Activated CD4-positive, CD25-positive, alpha-beta regulatory T cell treated with anti-CD3 and anti-CD28 coated beads, Interleukin-2, amount 50 U/mL, for 72 hours (primary cell): ENCODE measurements at regions not wholly inside any gene's neighbourhood (a gene's known extent, or its start where the extent isn't known, plus 50 kb on each side); places are given as distances from the start of the nearest gene placed in this dataset.

ENCODE experiments used
- DNase-seq: peaks from one replicate; pipeline ENCODE4 v3.0.0; 2021

DNA sequence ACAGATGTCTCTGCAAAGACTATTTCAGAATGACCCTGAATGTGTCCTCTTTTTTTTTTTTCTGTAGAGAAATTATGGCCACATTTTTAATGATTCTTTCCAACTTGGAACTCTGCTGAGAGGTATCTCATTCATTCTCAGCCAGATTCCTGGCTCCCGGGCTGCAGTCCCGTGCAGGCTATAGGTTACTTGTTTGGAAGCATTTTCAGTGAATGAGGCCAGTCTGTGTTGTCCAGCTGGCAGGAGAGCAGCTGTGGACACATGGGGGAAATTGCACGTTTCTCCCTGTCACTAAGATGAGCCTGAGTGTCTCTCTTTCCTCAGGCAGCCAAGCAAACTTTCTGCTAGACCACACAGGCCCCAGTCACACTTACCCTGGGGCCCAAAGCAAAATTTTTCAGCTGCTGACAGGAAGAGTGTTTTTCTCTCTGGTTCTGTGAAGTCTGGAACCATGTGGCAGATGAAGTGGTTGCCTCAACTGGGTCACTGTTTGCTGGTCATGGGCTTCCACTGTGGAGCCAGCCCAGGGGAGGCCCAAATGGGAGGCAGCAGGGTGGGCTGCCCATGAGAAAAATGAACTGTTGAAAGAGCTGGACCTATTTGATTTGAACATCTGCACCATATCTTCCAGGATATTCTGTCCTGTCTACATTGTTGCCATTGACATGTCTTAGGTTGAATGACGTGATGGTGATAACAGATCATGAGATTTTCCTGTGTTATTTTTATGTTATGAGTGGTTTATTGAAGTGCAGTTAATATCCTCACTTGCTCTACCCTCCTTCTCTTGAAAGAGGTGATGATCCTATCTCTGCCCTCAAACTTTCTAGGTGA, 431.2 kb downstream of the LPIN1 start:
- no peak for DNase-seq

DNA sequence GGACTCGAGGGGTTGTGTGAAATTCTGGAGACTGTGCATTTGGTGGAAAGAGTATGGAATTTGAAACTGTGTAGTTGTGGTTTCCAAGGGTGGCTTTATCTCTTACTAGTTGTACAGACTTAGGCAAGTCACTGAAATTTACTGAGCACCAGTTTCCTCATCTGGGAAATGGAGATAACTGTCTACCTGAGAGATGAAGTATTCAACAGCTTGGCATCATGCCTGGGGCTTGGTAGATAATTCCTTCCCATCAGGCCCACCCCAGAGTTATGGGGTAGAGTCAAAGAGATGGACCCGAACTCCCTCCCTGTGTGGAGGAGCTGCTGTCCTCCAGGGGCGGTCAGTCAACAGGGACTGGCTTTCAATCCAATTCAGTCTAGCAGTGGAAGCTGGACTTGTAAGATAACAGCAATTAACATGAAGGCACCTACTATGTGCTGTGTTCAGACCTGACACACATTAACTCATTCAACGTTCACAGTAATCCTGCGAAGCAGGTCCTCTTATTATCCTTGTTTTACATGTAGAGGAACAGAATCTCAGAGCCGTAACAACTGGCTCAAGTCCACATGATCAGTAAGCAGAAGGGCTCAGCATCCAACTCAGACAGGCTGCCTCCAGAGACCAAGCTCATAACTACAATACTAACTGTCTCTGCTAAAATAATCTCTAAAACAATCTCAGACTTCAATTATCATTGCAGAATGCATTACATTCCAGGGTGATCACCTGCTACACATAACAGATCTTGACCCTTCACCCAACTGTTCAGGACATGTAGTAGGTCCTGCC, 432.1 kb downstream of the LPIN1 start:
- no peak for DNase-seq

DNA sequence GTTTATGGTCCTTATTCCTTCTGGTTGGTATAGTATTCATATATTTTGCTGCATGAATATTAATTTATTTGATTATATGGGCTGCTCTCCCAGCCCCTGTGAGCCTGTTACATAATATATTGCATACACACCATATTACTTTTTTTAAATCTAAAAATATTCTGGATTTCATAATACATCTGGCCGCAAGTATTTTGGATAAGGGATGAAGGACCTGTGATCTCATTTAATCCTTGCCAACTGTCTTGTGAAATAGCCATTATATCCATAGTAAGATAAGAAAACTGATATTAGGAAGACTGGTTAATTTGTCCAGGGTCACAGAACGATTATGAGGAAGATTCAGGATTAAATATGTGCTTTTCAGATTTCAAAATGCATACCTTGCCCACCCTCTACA, 433.6 kb downstream of the LPIN1 start:
- no peak for DNase-seq

DNA sequence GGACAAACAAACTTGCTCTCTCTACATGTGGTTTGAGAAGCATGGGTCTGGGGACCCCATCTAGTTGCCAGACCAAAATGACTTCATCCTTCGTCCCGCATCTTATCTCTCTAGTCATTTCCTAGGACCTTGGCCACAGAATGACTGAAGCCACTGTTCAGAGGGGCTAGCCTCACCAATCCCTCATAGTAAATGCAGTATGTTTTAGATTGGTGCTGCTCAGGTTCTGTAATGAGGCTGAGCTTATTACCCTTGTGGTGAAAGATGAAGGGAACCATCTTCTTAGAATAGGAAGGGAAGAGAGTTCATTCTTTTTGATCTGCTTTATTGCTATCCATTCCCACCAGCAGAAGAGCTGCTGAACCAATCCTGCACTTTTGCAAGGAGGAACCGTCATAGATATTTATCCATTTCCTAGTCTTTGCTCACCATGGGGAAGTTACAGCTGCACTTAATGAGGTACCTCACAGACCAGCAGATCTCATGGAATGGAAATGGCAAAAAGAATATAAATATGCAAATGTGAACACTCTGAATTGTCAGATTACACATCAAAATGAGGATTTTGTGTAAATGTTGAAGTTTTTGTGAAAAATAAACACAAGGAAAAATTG, 436.7 kb downstream of the LPIN1 start:
- DNase-seq: no peak

DNA sequence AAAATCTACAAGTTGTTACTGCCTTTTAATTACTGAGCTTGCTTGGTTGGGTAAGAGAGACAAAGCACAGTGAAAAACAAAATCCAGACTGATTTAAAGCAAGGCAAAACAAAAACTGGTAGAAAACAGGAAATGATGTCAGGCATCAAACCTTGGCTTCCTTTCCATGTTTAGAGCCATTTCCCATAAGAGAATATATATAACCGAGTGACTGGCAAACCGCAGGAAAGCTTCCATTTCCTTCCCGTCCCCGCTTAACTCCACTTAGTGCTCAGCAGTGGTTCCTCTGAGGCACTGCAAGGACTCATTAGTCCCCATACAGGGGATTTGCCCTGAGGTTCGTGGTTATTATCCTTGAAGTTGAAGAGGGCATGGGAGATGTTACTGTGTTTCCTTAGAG, 446.3 kb downstream of the LPIN1 start:
- no peak for DNase-seq

DNA sequence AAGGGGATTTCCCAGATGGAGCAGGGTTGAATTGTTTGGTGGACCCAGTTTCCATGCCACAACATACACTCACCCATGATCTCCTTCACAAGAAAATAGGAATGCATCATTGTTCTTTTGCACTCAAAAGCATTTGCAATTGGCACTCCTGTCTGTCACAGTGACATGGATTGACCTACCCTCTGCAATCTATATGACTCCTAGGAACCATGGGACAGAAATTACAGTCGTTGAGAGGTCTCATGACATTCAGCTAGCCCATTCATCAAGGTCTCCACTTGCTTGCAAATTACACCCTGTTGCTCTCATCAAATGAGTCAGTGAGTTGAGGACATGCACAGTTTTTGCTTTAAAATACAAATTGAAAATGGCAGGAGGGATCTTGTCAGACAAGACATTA, 448.5 kb downstream of the LPIN1 start:
- no peak for DNase-seq

DNA sequence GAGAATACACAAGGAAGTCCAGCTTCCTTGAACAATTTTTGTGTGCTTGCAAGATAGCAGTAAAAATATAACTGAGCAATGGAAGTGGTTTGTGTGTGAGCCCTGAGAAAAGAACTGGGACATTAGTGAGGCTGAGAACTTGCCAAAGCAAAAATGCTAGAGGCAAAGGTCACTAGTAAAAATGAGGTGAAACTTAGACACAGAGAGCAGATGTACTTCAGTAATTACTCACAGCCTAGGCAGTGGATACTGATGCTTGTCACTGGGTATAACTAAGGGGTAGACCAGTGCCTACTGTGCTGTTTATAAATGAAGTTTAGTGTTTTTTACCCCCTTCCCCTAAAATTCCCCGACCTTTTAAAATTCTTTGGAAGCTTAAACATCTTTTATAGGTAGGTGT, 450.1 kb downstream of the LPIN1 start:
- no peak for DNase-seq

DNA sequence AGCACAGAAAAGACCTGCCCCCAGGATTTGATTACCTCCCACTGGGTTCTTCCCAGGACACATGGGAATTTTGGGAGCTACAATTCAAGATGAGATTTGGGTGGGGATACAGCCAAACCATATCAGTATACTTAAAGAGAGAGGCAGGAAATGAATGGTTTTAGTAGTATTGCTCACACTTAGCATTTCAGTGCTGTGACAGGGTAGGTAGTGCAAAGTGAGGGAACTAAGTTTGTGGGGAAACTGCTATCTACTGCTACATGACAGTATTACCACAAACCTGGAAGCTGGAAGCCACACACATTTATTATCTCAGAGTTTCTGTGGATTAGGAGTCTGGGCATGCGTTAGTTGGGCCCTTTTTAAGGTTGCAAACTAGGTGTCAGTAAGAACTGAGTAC, 450.7 kb downstream of the LPIN1 start:
- no peak for DNase-seq

DNA sequence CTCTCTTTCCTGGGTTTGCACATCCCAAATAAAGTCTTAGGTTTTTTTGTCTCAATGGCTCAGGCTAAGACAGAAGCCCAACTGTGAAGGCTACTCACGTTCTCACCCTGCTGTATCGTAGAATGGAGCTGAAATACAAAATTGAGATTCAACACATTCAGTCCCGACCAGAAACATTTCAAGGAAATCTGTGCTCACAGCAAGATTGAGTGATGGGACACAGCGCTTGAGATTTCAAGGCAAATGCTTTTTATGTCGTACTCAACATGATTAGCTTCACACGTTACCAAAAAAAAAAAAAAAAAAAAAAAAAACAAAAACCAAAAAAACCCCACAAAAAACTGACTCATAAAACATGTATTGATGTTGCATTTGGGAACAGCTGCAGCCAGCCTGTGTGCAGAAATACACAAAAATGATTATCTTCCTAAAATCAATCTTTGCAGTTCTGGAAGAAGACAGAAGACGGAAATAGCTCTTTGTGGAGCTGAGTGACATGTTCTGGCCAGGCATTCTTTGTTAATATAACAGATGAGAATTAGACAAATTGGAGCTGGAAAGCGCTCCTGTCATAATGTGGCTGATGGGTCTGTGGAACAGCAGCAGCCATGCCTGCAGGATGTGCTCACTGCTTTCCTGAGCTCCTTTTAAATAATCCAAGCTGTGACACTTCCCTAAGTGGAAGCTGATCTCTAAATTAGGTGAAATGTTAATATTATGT, 453.2 kb downstream of the LPIN1 start:
- no peak for DNase-seq

DNA sequence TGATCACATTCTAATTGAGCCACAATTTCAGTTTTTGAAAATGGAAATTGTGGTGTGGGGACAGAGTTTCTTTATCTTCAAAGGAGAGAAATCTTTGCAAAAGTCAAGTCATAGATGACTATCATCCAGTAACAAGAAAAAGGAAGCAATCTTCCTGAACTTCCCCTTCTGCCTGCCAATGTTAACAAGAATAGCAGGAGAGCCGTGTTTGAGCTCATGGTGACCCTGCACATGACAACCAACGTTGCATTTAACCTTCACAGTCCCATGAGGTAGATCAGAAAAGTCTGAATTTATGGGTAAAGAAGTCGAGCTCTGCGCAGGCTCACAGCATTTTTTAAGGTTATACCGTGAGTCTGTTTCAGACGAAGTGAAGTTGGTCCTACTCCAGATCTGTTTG, 454.9 kb downstream of the LPIN1 start:
- no peak for DNase-seq

DNA sequence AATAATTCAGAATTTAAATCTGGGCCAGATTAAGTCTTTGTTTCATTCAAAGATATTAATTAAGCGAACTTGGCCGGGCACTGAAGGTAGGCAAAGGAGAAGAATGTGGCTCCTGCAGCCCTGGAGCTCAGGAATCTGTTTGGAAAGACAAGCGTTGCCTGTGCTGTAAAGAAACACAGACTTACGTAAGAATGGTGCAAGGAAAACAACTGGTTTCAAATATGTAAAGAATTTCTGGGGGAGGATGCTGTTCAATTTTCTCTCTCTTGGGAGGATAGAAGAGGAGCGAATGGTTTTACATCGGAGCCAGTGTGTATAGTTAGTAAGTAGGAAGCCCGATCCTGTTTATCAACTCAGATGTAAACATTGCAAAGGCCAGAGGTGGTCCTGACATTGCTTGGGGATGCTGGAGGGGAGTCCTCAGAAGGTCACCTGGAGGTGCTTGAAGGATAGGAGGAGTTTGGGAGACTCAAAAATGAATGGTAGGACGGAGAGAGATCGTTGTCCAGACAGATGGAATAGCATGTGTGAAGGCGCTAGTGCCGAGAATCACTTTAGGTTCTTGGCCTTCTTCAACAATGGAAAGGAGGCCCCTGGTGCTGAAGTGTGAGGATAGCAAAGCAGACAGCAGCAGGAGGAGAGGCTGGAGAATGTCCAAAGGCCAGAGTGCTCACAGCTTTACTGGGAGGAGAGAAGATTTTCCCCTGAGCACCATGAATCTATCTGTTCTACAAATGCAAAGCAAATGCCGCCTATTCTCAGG, 456.1 kb downstream of the LPIN1 start:
- no peak for DNase-seq

DNA sequence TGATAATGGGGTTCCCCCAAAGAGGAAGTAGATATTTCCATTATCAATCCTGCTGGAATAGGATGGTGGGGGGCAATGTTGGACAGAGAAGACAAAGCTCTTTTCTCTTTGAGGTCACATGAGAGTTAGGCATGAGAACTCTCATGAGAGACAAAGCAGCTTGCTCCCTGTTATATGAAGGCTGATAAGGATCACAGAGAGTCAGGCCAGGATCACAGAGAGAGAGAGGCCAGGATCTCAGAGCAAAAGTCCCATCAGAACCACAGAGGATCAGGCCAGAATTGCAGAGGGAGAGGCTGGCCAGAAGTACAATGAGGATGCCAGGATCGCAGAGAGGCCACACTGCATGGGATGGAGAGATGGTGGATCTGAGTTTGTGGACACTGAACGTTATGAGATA, 457.1 kb downstream of the LPIN1 start:
- DNase-seq: no peak

DNA sequence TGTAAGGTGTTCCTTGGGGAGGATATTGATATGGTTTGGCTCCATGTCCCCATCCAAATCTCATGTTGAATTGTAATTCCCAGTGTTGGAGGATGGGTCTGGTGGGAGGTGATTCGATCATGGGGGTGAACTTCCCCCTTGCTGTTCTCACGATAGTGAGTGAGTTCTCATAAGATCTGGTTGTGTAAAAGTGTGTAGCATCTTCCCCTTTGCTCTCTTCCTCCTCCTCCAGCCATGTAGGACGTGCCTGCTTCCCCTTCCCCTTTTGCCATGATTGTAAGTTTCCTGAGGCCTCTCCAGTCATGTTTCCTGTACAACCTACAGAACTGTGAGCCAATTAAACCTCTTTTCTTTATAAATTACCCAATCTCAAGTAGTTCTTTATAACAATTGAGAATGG, 458.7 kb downstream of the LPIN1 start:
- no peak for DNase-seq

DNA sequence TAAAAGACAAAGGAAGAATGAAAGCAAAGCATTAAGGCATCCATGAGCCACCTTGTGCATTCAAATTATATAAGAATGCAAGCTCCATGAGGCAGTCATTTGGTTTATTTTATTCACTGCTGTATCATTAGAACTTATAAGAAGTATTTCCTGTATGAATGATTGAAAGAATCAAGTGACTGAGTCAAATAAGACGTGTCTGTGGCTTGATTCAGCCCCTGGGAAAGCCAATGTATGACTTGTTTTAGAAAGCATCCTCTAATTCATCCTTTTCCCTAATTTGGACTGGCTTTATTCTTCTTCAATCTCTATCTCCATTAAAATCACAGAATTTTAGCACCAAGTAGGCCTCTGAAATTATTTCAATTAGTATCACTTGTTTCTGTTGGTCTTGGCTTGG, 461.1 kb downstream of the LPIN1 start:
- no peak for DNase-seq

DNA sequence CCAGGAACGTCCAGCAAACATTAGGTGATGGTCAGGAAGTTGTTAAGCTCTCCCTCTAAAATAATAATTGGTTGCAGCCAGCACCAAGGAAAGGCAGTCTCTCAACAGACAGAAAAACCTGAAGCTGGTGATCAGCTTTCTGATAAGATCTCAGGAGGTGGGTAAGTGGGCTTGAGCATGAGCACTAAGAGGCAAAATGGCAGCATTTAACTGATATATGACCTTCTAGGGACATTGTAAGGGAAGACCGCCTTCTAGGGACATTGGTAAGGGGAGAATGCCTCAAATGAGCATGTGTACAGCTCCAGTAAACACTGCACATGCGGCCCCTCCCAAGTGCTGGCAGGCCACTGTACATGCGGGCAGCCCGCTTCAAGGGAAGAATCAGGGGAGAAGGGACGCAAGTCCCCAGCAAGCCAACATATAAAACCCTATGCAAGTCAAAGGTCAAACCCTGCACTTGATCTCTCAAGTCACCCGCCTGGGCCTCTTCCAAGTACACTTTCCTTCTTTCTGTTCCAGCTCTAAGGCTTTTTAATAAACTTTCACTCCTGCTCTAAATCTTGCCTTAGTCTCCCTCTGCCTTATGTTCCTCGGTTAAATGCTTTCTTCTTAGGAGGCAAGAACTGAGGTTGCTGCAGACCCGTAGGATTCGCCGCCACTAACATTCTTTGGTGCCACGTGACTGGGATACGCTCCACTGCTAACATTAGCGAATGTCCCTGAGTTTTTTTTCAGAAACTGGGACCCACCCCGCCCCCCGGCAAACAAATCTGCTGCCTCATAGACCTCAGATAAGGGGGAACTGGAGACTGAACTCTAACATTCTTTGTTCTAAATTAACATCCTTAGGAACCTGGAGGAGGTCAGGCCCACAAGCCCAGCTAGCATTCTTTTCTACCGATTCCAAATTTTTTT, 463.8 kb downstream of the LPIN1 start:
- DNase-seq: no peak

DNA sequence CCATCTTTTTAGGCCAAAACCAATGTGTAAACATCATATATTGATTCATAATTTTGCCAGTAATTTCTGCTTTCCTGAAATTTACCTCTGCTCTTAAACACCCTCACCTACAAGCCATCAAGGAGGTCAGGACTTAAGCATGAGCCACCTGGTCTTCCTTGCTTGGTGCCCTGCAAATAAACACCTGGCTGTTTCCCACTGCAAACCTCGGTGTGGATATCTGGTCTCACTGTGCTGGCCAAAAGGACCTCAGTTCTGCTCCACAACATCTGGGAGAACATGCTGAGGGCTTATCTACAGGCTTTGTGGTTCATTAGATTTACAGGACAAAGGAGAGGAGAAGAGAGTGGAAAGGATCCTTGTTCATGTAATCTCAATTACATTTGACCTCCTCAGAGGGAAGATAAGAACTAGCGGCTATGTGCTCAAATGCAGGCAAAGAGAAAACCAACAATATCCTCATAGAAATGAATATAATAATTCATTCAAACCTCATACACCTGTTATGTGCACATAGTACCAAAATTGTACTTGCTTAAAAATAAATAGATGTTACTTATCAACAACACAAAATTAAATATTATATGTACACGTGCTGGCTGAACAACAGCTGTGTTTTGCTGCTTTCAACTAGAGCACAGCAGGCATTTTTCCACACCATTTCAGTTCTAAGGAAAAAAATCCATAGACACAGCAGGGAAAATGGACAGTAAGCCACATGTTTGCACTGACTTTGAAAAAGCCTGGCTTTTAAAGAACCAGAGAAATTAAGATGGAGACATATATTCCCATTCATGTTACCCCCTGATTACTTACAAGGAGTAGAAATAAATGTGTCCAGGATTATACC, 465.1 kb downstream of the LPIN1 start:
- DNase-seq: no peak

DNA sequence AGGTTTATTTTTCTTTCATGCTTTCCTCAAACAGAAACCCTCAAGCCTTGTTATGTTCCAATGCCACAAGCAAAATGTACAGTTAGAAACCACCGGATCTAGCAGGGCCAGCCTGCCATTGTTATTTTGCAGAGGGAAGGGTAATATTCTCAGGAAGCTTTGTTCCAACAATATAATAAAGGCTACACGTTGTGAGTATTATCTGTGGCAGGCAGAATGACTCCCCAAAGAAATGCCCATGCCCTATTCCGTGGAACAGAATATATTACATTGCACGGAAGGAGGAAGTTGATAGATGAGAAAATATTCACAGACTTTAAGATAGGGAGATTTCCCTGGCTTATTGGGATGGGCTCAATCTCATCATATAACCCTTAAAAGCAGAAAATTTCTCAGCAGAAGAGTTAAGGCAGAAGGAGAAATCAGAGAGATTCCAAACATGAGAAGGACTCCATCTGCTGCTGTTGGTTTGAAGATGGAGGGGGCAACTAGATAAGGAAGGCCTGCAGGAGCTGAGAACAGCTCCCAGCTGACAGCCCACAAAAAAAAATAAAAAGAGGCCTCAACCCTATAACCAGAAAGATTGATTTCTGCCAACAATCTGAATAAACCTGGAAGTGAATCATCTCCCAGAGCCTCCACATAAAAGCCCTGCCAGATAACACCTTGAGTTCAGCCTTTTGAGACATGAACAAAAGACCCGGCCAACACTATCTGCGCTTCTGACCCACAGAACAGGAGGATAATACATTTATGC, 466.6 kb downstream of the LPIN1 start:
- DNase-seq: no peak

DNA sequence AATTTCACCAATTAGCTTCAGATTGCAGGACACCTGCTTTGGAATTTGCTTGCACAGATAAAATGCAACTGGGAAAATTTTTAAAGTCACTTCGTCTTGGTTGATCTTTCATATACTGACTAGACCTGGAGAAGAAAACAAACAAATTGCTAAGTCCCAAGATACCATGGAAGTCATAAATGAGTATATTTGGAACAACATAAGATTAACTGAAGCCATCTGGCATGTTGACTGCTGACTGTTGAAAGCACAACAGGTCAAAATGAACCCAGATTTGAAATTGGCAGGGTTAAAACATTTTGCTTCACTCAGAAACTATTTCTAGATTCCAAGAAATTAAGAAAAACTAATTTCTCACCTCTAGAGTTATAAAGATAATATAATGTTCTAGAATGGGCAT, 470.7 kb downstream of the LPIN1 start:
- no peak for DNase-seq

DNA sequence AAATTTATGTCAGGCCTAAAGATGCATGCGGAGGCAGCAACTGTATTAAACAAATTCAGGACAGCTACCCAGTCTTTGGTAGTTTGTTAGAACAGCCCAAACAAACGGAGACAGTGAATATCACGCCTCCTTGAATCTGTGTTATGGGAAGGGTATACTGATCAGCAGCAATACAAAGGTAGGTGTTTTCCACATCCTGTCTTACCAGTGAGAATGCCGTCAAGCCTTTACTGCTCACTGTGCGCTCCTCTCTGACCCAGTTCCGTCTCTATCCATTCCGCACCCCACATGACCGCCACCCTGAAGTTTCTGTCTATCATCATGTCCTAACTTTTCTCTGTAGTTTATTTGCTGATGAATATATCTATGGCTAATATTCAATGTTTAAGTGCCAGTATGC, 473.3 kb downstream of the LPIN1 start:
- no peak for DNase-seq

DNA sequence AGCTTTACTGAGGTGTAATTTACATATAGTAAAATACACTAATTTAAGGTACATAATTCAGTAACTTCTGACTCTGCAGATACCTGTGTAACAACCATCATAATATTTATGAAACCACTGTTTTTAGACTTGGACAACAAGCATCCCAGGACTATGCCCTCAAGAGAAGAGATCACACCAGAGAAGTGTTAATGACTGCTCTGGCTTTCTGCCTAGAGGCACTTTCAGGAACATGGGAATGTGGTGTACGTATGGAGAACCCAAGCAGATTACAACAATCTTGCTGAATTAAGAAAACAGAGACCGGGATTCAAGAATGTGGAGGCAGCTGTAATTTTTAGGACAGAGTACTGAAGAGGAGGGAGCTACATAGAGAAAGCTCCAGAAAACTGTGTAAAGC, 475.2 kb downstream of the LPIN1 start:
- DNase-seq: no peak
